ENCODE measurements at regions not wholly inside any gene's neighbourhood (a gene's known extent, or its start where the extent isn't known, plus 50 kb on each side); places are given as distances from the start of the nearest gene placed in this dataset.

- no peak for DNase-seq (ENCODE audit: low read depth, low spot score)
Measured at GRCh38 chr14:85817430-85817829, 287.5 kb downstream of the FLRT2 start.

- no peak for DNase-seq (ENCODE audit: low read depth, low spot score)
Measured at GRCh38 chr14:85813040-85813439, 283.1 kb downstream of the FLRT2 start.

- DNase-seq (ENCODE audit: low read depth, low spot score): no peak
Measured at GRCh38 chr14:85811340-85811739, 281.4 kb downstream of the FLRT2 start.

- DNase-seq (ENCODE audit: low read depth, low spot score): no peak
Measured at GRCh38 chr14:85799668-85800067, 269.7 kb downstream of the FLRT2 start.

- DNase-seq (ENCODE audit: low read depth, low spot score): no peak
Measured at GRCh38 chr14:85798856-85799255, 268.9 kb downstream of the FLRT2 start.

GRCh38 chr14:85793533-85793932, 263.6 kb downstream of the FLRT2 start:
- DNase-seq (ENCODE audit: low read depth, low spot score): no peak

GRCh38 chr14:85789506-85789905, 259.6 kb downstream of the FLRT2 start:
- DNase-seq (ENCODE audit: low read depth, low spot score): no peak

GRCh38 chr14:85788470-85789233, 258.7 kb downstream of the FLRT2 start:
- DNase-seq (ENCODE audit: low read depth, low spot score): no peak

- DNase-seq (ENCODE audit: low read depth, low spot score): no peak
Measured at GRCh38 chr14:85766295-85766694, 236.4 kb downstream of the FLRT2 start.

GRCh38 chr14:85764822-85765221, 234.9 kb downstream of the FLRT2 start:
- DNase-seq (ENCODE audit: low read depth, low spot score): peak; percentile 44

- DNase-seq (ENCODE audit: low read depth, low spot score): peak; percentile 49
Measured at GRCh38 chr14:85762526-85762925, 232.6 kb downstream of the FLRT2 start.

- DNase-seq (ENCODE audit: low read depth, low spot score): no peak
Measured at GRCh38 chr14:85752175-85752574, 222.2 kb downstream of the FLRT2 start.

GRCh38 chr14:85744573-85744972, 214.6 kb downstream of the FLRT2 start:
- no peak for DNase-seq (ENCODE audit: low read depth, low spot score)

GRCh38 chr14:85732031-85732430, 202.1 kb downstream of the FLRT2 start:
- no peak for DNase-seq (ENCODE audit: low read depth, low spot score)

GRCh38 chr14:85731186-85731585, 201.2 kb downstream of the FLRT2 start:
- peak; percentile 70 for DNase-seq (ENCODE audit: low read depth, low spot score)

GRCh38 chr14:85728476-85729065, 198.6 kb downstream of the FLRT2 start:
- no peak for DNase-seq (ENCODE audit: low read depth, low spot score)

- no peak for DNase-seq (ENCODE audit: low read depth, low spot score)
Measured at GRCh38 chr14:85714069-85714468, 184.1 kb downstream of the FLRT2 start.

GRCh38 chr14:85711620-85712019, 181.7 kb downstream of the FLRT2 start:
- DNase-seq (ENCODE audit: low read depth, low spot score): no peak

Measured in astrocyte of the hippocampus (primary cell).